ENCODE measurements at regions not wholly inside any gene's neighbourhood (a gene's known extent, or its start where the extent isn't known, plus 50 kb on each side); places are given as distances from the start of the nearest gene placed in this dataset.

GRCh38 chr10:3482200-3482993, 302.6 kb downstream of the KLF6 start:
- peak; percentile 80 for DNase-seq (ENCODE audit: low spot score)
- Histone ChIP-seq H3K27ac (peak overlapping the region; percentile 59 to 72), H3K4me3 (peak overlapping the region; percentile 49)
- TF ChIP-seq, protein P1, sequence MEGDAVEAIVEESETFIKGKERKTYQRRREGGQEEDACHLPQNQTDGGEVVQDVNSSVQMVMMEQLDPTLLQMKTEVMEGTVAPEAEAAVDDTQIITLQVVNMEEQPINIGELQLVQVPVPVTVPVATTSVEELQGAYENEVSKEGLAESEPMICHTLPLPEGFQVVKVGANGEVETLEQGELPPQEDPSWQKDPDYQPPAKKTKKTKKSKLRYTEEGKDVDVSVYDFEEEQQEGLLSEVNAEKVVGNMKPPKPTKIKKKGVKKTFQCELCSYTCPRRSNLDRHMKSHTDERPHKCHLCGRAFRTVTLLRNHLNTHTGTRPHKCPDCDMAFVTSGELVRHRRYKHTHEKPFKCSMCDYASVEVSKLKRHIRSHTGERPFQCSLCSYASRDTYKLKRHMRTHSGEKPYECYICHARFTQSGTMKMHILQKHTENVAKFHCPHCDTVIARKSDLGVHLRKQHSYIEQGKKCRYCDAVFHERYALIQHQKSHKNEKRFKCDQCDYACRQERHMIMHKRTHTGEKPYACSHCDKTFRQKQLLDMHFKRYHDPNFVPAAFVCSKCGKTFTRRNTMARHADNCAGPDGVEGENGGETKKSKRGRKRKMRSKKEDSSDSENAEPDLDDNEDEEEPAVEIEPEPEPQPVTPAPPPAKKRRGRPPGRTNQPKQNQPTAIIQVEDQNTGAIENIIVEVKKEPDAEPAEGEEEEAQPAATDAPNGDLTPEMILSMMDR (IDR thresholded peaks at IDR 0.05): no peak

DNA sequence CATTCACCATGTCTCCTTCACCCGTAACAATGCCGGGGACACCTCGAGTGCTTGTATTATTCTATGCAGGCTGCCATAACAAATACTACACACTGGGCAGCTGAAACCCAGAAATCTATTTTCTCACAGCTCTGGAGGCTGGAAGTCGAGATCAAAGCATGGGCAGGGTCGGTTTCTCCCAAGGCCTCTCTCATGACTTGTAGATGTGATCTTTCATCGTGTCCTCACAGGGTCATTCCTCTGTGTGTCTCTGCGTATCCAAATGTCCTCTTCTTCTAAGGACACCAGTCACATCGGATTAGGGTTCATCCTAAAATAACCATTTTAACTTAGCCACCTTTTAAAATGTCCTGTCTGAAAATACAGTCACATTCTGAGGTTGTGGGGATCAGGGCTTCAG, 303.5 kb downstream of the KLF6 start:
- Histone ChIP-seq H3K4me3 (no peak overlapping the region), H3K27ac (peak overlapping the region in 1 of 2 donors; percentile 59)
- no peak for DNase-seq (ENCODE audit: low spot score)
- TF ChIP-seq, protein P1 (IDR thresholded peaks at IDR 0.05): no peak

DNA sequence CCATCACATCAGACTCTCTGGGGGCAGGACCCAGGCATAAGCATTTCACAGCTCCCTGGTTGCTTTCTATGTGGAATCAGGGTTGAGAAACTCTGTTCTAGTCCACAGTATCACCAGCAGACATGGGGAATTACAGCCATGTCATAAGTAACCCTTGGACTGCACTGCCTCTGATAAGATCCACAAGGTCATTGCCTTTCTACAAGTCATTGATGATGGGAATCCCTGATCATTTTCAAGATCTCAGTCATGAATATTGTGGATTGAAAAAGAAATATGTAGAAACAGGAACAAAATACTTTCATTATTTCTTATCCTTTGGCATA, 304.1 kb downstream of the KLF6 start:
- TF ChIP-seq, protein P1 (IDR thresholded peaks at IDR 0.05): no peak
- Histone ChIP-seq H3K4me3 (no peak overlapping the region), H3K27ac (no peak overlapping the region)
- DNase-seq (ENCODE audit: low spot score): no peak

DNA sequence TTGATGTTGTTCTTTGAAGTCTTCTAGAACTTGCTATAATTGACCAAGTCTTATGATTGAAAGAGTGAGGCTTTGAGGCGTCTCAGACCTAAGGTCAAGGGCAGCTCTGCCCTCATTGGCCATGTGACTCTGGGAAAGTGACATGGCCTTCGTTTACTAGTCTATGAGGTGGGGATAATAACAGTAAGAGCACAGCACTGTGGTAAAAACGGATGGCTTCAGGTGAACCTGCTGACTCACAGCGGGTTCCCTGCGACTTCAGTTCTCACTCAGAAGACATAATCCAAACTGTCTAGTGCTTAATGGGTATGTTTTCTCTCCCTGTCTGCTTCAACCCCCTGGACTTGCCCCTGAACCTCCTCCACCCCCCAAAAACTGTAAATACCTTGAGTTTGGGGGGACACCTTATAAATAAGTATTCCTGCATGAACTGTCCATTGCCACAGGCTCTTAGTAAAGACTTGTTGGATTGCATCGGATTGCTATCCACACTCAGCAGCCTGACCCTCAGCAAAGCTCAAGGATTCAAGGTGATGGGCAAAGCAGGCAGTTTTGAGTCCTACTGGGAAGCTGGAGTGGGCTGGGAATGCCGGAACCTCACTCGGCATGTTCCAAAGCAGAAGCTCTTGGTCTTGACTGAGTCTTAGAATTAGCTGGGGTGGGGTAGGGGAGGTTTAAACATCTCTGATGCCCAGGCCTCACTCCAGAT, 304.6 kb downstream of the KLF6 start:
- TF ChIP-seq, protein P1 (IDR thresholded peaks at IDR 0.05): no peak
- no peak for DNase-seq (ENCODE audit: low spot score)
- H3K4me3 ChIP-seq: no peak overlapping the region
- H3K27ac ChIP-seq: no peak overlapping the region

- no peak for DNase-seq (ENCODE audit: low spot score)
- TF ChIP-seq, protein P1 (IDR thresholded peaks at IDR 0.05): no peak
- H3K27ac ChIP-seq: no peak overlapping the region
Measured at GRCh38 chr10:3478632-3479240, 306.2 kb upstream of the PITRM1 start.

GRCh38 chr10:3478153-3478552, 305.6 kb upstream of the PITRM1 start:
- Histone ChIP-seq H3K27ac (no peak overlapping the region), H3K4me3 (no peak overlapping the region)
- DNase-seq (ENCODE audit: low spot score): no peak
- TF ChIP-seq, protein P1 (IDR thresholded peaks at IDR 0.05): no peak

More at GRCh38 chr10:3478632-3479240, 306.2 kb upstream of the PITRM1 start:
- H3K4me3 ChIP-seq: no peak overlapping the region
